Neural crest cell (in vitro differentiated cells): ENCODE measurements at regions not wholly inside any gene's neighbourhood (a gene's known extent, or its start where the extent isn't known, plus 50 kb on each side); places are given as distances from the start of the nearest gene placed in this dataset.

Experiments used
- DNase-seq: peaks from one replicate; pipeline ENCODE4 v3.0.0; 2021; ENCODE audit warnings: low read depth, mixed read lengths, low spot score
- H3K27ac Mint-ChIP-seq: one replicate; pipeline ENCODE4 v1.8.0; 2021; ENCODE audit warnings: mild to moderate bottlenecking, mixed read lengths; ENCODE audit not compliant: unreplicated experiment
- H3K27me3 Mint-ChIP-seq: 2 replicates; pipeline ENCODE4 v1.8.0; 2021; ENCODE audit warnings: low read depth, mild to moderate bottlenecking, mixed read lengths
- H3K36me3 Mint-ChIP-seq: 2 replicates; pipeline ENCODE4 v1.8.0; 2021; ENCODE audit warnings: low read depth, mild to moderate bottlenecking, mixed read lengths
- H3K4me1 Mint-ChIP-seq: 2 replicates; pipeline ENCODE4 v1.8.0; 2021; ENCODE audit warnings: mixed read lengths
- H3K4me3 Mint-ChIP-seq: one replicate; pipeline ENCODE4 v1.8.0; 2021; ENCODE audit warnings: mild to moderate bottlenecking, mixed read lengths
- H3K9me3 Mint-ChIP-seq: 2 replicates; pipeline ENCODE4 v1.8.0; 2021; ENCODE audit warnings: mixed read lengths
- TF ChIP-seq, protein P1 (sequence below): fragments of 200-600 bp; sonication (generic); conservative IDR thresholded peaks from 2 replicates; pipeline ENCODE4 v1.5.0; 2021; ENCODE audit warnings: antibody characterized with exemption, mild to moderate bottlenecking

DNA sequence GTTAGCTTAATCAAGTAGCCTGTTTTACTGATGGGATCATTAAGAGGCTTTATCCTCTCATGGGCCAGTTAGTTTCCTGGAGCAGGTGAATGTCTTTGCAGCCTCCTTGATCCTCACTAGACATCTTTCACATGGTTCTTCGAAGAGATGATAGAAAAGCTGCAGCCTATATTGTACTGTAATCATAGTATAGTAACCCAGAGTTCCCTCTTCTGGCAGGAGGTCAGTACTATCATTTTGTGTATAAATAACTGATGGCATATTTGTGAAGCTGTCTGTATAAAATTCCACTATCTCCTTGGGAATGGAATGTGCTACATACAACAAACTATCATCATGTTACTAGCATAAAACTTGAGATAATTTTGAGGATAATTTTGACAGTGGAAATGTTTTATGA is 123.8 kb upstream of the PRPS1L1 start:
- Mint-ChIP-seq H3K4me3 (no peak overlapping the region), H3K27ac (no peak overlapping the region), H3K9me3 (no peaks in the 10 kb centered on the region), H3K27me3 (no peaks in the 10 kb centered on the region), H3K4me1 (no peaks in the 10 kb centered on the region), H3K36me3 (no peaks in the 10 kb centered on the region)
- TF ChIP-seq, protein P1, sequence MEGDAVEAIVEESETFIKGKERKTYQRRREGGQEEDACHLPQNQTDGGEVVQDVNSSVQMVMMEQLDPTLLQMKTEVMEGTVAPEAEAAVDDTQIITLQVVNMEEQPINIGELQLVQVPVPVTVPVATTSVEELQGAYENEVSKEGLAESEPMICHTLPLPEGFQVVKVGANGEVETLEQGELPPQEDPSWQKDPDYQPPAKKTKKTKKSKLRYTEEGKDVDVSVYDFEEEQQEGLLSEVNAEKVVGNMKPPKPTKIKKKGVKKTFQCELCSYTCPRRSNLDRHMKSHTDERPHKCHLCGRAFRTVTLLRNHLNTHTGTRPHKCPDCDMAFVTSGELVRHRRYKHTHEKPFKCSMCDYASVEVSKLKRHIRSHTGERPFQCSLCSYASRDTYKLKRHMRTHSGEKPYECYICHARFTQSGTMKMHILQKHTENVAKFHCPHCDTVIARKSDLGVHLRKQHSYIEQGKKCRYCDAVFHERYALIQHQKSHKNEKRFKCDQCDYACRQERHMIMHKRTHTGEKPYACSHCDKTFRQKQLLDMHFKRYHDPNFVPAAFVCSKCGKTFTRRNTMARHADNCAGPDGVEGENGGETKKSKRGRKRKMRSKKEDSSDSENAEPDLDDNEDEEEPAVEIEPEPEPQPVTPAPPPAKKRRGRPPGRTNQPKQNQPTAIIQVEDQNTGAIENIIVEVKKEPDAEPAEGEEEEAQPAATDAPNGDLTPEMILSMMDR, result no peak
- DNase-seq, result no peak

DNA sequence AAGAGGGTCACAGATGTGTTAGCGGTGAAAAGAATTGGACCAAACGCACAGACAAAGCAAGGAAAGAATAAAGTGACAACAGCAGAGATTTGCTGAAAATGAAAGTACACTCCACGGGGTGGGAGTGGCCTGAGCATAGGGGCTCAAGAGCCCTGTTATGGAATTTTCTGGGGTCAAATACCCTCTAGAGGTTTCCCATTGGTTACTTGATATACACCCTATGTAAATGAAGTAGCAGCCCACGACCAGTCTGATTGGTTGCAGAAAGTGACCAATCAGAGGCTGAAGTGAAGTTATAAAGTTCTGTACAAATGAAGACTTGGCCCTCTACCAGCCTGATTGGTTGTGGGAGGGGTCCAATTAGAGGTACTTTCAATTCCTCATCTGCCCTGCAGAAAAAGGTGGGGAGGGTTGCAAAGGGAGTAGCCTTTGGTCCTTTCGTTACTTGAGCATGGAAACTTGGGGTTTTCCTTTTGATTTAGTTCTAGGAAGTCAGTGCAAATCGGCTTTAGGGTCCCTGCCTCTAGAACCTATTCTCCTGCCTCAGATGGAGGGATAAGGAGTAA is 125.6 kb upstream of the PRPS1L1 start:
- H3K4me3 Mint-ChIP-seq, result no peak overlapping the region
- no peaks in the 10 kb centered on the region for H3K9me3 Mint-ChIP-seq
- no peaks in the 10 kb centered on the region for H3K36me3 Mint-ChIP-seq
- peaks cover 2% of the 10 kb centered on the region for H3K27me3 Mint-ChIP-seq
- H3K27ac Mint-ChIP-seq, result no peak overlapping the region
- DNase-seq, result no peak
- H3K4me1 Mint-ChIP-seq, result no peaks in the 10 kb centered on the region
- TF ChIP-seq, protein P1, result no peak

DNA sequence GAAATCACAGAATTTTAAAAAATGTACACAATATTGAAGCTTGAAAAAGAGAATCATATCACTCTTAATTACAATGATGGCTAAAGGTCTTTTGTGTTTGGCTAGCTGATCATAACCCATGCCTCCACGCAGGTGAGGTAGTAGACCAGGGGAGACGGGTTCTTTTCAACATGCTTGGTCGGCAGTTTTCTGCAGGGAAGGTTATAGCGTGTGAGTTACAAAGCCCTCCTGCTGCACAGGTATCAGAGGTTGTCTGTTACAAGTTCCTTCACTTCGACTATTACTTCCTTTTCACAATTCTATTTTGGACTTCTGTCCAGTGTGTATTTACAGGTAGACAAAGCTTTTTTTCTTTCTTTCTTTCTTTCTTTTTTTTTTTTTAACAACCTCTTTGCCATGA is 127.1 kb upstream of the PRPS1L1 start:
- TF ChIP-seq, protein P1, result no peak
- peaks cover 5% of the 10 kb centered on the region for H3K27me3 Mint-ChIP-seq
- no peaks in the 10 kb centered on the region for H3K9me3 Mint-ChIP-seq
- H3K4me1 Mint-ChIP-seq, result no peaks in the 10 kb centered on the region
- no peak overlapping the region for H3K27ac Mint-ChIP-seq
- H3K36me3 Mint-ChIP-seq, result no peaks in the 10 kb centered on the region
- H3K4me3 Mint-ChIP-seq, result no peak overlapping the region
- no peak for DNase-seq

GRCh38 chr7:18157233-18157632 is 129.6 kb upstream of the PRPS1L1 start:
- no peak overlapping the region for H3K27ac Mint-ChIP-seq
- TF ChIP-seq, protein P1, result no peak
- no peaks in the 10 kb centered on the region for H3K36me3 Mint-ChIP-seq
- no peak overlapping the region for H3K4me3 Mint-ChIP-seq
- no peak for DNase-seq
- H3K9me3 Mint-ChIP-seq, result no peaks in the 10 kb centered on the region
- peaks cover 8% of the 10 kb centered on the region for H3K27me3 Mint-ChIP-seq
- H3K4me1 Mint-ChIP-seq, result no peaks in the 10 kb centered on the region

DNA sequence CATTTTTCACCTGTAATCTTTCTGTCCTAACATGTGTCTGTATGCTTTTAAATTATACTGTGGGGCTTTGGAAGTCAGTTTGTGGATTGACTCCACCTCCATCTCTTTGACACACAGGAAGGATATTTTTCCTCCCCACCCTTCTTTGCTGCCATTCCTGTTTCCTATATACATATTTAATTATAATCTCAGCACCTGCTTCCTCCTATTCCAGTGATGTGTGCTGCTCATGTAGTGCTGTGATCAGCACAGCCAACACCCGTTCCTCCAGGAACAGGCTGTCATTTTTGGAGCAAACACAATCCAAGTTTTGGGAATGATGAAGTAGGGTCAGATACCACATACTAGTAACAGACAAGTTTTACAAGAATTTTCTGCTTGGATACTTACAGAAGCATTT is 135.0 kb upstream of the PRPS1L1 start:
- no peak for DNase-seq
- TF ChIP-seq, protein P1, result no peak
- H3K4me3 Mint-ChIP-seq, result no peak overlapping the region
- H3K9me3 Mint-ChIP-seq, result no peaks in the 10 kb centered on the region
- H3K27me3 Mint-ChIP-seq, result peaks cover 8% of the 10 kb centered on the region
- H3K4me1 Mint-ChIP-seq, result no peaks in the 10 kb centered on the region
- no peaks in the 10 kb centered on the region for H3K36me3 Mint-ChIP-seq
- no peak overlapping the region for H3K27ac Mint-ChIP-seq

DNA sequence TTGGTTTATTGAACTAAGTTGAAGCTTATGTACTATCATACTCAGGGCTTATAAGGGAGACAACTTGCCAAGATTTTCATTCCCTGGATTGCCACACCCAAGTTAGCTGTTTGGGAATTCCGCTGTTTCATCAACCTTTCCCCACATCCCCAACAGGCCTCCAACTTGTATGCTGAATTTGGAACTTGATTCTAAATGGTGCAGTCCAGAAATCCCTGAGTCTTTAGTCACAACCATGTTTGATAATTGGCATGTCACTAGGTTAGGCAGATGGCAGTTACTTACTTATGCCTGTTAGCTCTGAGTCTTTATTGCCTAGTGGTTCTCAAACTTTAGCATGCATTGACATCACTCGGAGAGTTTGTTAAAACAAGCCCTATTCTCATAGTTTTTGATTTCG is 135.4 kb upstream of the PRPS1L1 start:
- Mint-ChIP-seq H3K27me3 (peaks cover 6% of the 10 kb centered on the region), H3K27ac (no peak overlapping the region), H3K4me1 (no peaks in the 10 kb centered on the region), H3K9me3 (no peaks in the 10 kb centered on the region), H3K4me3 (no peak overlapping the region), H3K36me3 (no peaks in the 10 kb centered on the region)
- no peak for DNase-seq
- TF ChIP-seq, protein P1, result no peak
